ENCODE measurements at regions not wholly inside any gene's neighbourhood (a gene's known extent, or its start where the extent isn't known, plus 50 kb on each side); places are given as distances from the start of the nearest gene placed in this dataset.

DNA sequence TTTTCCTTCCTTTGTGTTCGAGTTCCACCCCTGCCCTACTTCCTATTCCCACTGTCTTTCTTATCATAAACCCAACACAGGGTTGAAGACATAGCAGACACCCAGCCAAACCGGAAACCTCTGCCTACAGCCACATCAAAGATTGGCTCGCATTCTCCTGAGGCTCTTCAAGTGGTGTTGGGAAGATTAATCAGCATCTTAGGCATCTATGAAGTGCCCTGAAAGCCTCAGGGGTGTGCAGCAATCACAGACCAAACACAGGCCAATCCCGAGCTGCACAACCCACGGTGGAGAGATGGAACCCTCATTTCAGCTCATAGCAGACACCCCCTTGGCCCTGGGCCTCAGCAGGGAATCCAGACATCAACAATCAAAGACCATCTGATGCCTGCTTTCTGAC, 255.9 kb downstream of the XXYLT1 start:
- TF ChIP-seq, protein P1, sequence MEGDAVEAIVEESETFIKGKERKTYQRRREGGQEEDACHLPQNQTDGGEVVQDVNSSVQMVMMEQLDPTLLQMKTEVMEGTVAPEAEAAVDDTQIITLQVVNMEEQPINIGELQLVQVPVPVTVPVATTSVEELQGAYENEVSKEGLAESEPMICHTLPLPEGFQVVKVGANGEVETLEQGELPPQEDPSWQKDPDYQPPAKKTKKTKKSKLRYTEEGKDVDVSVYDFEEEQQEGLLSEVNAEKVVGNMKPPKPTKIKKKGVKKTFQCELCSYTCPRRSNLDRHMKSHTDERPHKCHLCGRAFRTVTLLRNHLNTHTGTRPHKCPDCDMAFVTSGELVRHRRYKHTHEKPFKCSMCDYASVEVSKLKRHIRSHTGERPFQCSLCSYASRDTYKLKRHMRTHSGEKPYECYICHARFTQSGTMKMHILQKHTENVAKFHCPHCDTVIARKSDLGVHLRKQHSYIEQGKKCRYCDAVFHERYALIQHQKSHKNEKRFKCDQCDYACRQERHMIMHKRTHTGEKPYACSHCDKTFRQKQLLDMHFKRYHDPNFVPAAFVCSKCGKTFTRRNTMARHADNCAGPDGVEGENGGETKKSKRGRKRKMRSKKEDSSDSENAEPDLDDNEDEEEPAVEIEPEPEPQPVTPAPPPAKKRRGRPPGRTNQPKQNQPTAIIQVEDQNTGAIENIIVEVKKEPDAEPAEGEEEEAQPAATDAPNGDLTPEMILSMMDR (conservative IDR thresholded peaks at IDR 0.05; ENCODE audit: low read depth, low read length), result no peak
- no peak for TF ChIP-seq EZH2 (IDR thresholded peaks at IDR 0.05; ENCODE audit: borderline replicate concordance, low read depth, low read length, poor library complexity, severe bottlenecking)
